Lower leg skin (tissue), 3 donors: ENCODE measurements at regions not wholly inside any gene's neighbourhood (a gene's known extent, or its start where the extent isn't known, plus 50 kb on each side); places are given as distances from the start of the nearest gene placed in this dataset.

ENCODE experiments used
- CTCF ChIP-seq, 3 donors: fragments of 450-650 bp; IDR thresholded peaks; one replicate each; pipeline ENCODE4 v1.5.1; 2016; ENCODE audit warnings: antibody characterized with exemption in 3 of 3, mild to moderate bottlenecking in 3 of 3, moderate library complexity in 2 of 3
- POLR2A ChIP-seq, 2 donors: fragments of 450-650 bp; IDR thresholded peaks; one replicate each; pipeline ENCODE4 v1.6.1; 2016 to 2017; ENCODE audit warnings: antibody characterized with exemption in 2 of 2, mild to moderate bottlenecking in 1 of 2, moderate library complexity in 1 of 2

- TF ChIP-seq CTCF (IDR thresholded peaks at IDR 0.05) (no peak), POLR2A (IDR thresholded peaks at IDR 0.05) (no peak)
Observed at GRCh38 chr20:56697476-56697875, 68.4 kb downstream of the TFAP2C start.
